ENCODE measurements at regions not wholly inside any gene's neighbourhood (a gene's known extent, or its start where the extent isn't known, plus 50 kb on each side); places are given as distances from the start of the nearest gene placed in this dataset.

GRCh38 chr6:147930745-147931144 lies 411.9 kb upstream of the SASH1 start:
- Histone ChIP-seq H3K14ac (ENCODE audit: insufficient read length) (no peak overlapping the region), H4K20me1 (replicated peaks in 1 of 2; ENCODE audit: control insufficient read depth in 1 of 2, insufficient read depth in 2 of 2, low read length in 2 of 2) (no peaks in the 10 kb centered on the region), H3K9ac (replicated peaks in 1 of 4; ENCODE audit: extremely low read depth in 1 of 4, low read depth in 3 of 4, low read length in 3 of 4) (no peak overlapping the region), H3K23me2 (ENCODE audit: low read depth, low read length) (no peaks in the 10 kb centered on the region), H2AFZ (ENCODE audit: low read length) (peak overlapping the region; percentile 87; the same call in 1 of the 2 replicates), H3K36me3 (ENCODE audit: control insufficient read depth in 2 of 4, insufficient read depth in 4 of 4, low read length in 3 of 4) (no peaks in the 10 kb centered on the region), H2BK20ac (ENCODE audit: low read length) (no peak overlapping the region), H3K27me3 (replicated peaks in 1 of 4; ENCODE audit: control insufficient read depth in 3 of 4, extremely low read depth in 1 of 4, insufficient read depth in 3 of 4, low read length in 3 of 4) (no peaks in the 10 kb centered on the region), H3K27ac (ENCODE audit: low read depth, low read length) (no peak overlapping the region), H2BK5ac (ENCODE audit: low read depth, low read length) (no peak overlapping the region), H2AK5ac (ENCODE audit: low read depth, low read length) (no peak overlapping the region), H3K18ac (ENCODE audit: extremely low read depth, low read length) (no peak overlapping the region), H3K23ac (ENCODE audit: insufficient read length) (no peak overlapping the region), H3K4me3 (ENCODE audit: extremely low read depth in 1 of 4, insufficient read depth in 2 of 4, low read depth in 3 of 4, low read length in 4 of 4) (no peak overlapping the region), H4K91ac (replicated peaks; ENCODE audit: insufficient read length, low read length) (no peak overlapping the region), H3K79me1 (ENCODE audit: low read depth, low read length) (no peaks in the 10 kb centered on the region), H4K8ac (ENCODE audit: extremely low read depth, insufficient read depth, low read length) (no peak overlapping the region), H3K4me1 (replicated peaks in 1 of 4; ENCODE audit: control insufficient read depth in 3 of 4, insufficient read depth in 4 of 4, low read length in 3 of 4) (no peaks in the 10 kb centered on the region), H4K5ac (ENCODE audit: insufficient read length, low read depth, low read length) (no peak overlapping the region), H3K56ac (replicated peaks; ENCODE audit: insufficient read length, low read depth, low read length) (no peak overlapping the region), H3K79me2 (ENCODE audit: control insufficient read depth in 1 of 2, insufficient read depth in 2 of 2, low read length in 2 of 2) (no peaks in the 10 kb centered on the region), H2BK15ac (ENCODE audit: low read length) (no peak overlapping the region), H3K9me3 (ENCODE audit: insufficient read depth in 2 of 2, low read depth in 1 of 2, low read length in 1 of 2) (peaks cover 2 to 4% of the 10 kb centered on the region in 2 experiments; a peak in 2 of 4 replicates), H2BK120ac (replicated peaks; ENCODE audit: low read depth, low read length) (no peak overlapping the region), H3K4ac (replicated peaks; ENCODE audit: insufficient read length, low read depth, low read length) (no peak overlapping the region), H2BK12ac (ENCODE audit: low read depth, low read length) (no peak overlapping the region), H3K4me2 (ENCODE audit: insufficient read depth in 1 of 2, low read depth in 2 of 2, low read length in 2 of 2) (no peak overlapping the region)
- POLR2A ChIA-PET (ENCODE audit: partially characterized antibody), result no interaction called here
- 83% methylated on average over 4 of the region's 4 CpGs; no CpG with 5 or more reads in 1 of the 2 experiments for WGBS, 2 experiments (ENCODE audit: extremely low coverage in 1 of 2, insufficient coverage in 1 of 2, insufficient read length in 1 of 2, insufficient replicate concordance in 2 of 2, low coverage in 1 of 2, low lambda C conversion rate in 2 of 2, missing lambda C conversion rate in 1 of 2)
- FAIRE-seq (no peak), DNase-seq (ENCODE audit: low read depth in 1 of 2, low spot score in 2 of 2) (no peak)
- CTCF ChIA-PET (ENCODE audit: partially characterized antibody), result no interaction called here
- TF ChIP-seq RNF2 (IDR thresholded peaks at IDR 0.05; ENCODE audit: borderline replicate concordance, low read depth, low read length, missing control alignments, poor library complexity, severe bottlenecking), result no peak
- no peak for TF ChIP-seq JUN (IDR thresholded peaks at IDR 0.05; ENCODE audit: low read depth, low read length)
- TF ChIP-seq FOSL1 (IDR thresholded peaks at IDR 0.05; ENCODE audit: insufficient read depth, low read depth, low read length), result no peak
- TF ChIP-seq GTF2F1 (IDR thresholded peaks at IDR 0.05; ENCODE audit: borderline replicate concordance, low read depth, low read length), result no peak
- TF ChIP-seq POU5F1 (IDR thresholded peaks at IDR 0.05; ENCODE audit: low read depth, low read length), result no peak
- TF ChIP-seq RAD21 (IDR thresholded peaks at IDR 0.05 in 1 of 2, conservative IDR thresholded peaks at IDR 0.05 in 1 of 2; ENCODE audit: low read depth in 2 of 2, low read length in 2 of 2), result no peak
- no peak for TF ChIP-seq SP1 (IDR thresholded peaks at IDR 0.05; ENCODE audit: low read depth, low read length)
- TF ChIP-seq NANOG (IDR thresholded peaks at IDR 0.05; ENCODE audit: insufficient read depth, low read depth, low read length, poor library complexity, severe bottlenecking), result no peak
- no peak for TF ChIP-seq NRF1 (IDR thresholded peaks at IDR 0.05; ENCODE audit: low read depth, low read length)

Data from H1 (cell line).